ENCODE measurements at regions not wholly inside any gene's neighbourhood (a gene's known extent, or its start where the extent isn't known, plus 50 kb on each side); places are given as distances from the start of the nearest gene placed in this dataset.
A peak's percentile ranks its signal among the peaks of the same experiment; 100 is the strongest.

GRCh38 chr2:151024696-151025251 lies 236.9 kb downstream of the RBM43 start:
- H3K27ac ChIP-seq (ENCODE audit: low read length) = no peak overlapping the region
- H3K4me3 ChIP-seq (ENCODE audit: low read length) = no peak overlapping the region
- 63% methylated on average over 2 of the region's 4 CpGs for WGBS (ENCODE audit: insufficient coverage)
- no peaks in the 10 kb centered on the region for H3K27me3 ChIP-seq (ENCODE audit: control insufficient read depth, insufficient read depth, low read length)
- no peaks in the 10 kb centered on the region for H3K36me3 ChIP-seq (ENCODE audit: control insufficient read depth, insufficient read depth, low read length)
- no peaks in the 10 kb centered on the region for H3K9me3 ChIP-seq (replicated peaks; ENCODE audit: control insufficient read depth, low read depth, low read length)
- no peaks in the 10 kb centered on the region for H3K4me1 ChIP-seq (ENCODE audit: control insufficient read depth, insufficient read depth, low read length)
- DNase-seq = no peak

GRCh38 chr2:151021747-151022452 lies 239.8 kb downstream of the RBM43 start:
- Histone ChIP-seq H3K9me3 (replicated peaks; ENCODE audit: control insufficient read depth, low read depth, low read length) (no peaks in the 10 kb centered on the region), H3K4me3 (ENCODE audit: low read length) (no peak overlapping the region), H3K27ac (ENCODE audit: low read length) (no peak overlapping the region), H3K4me1 (ENCODE audit: control insufficient read depth, insufficient read depth, low read length) (no peaks in the 10 kb centered on the region), H3K36me3 (ENCODE audit: control insufficient read depth, insufficient read depth, low read length) (no peaks in the 10 kb centered on the region), H3K27me3 (ENCODE audit: control insufficient read depth, insufficient read depth, low read length) (no peaks in the 10 kb centered on the region)
- DNase-seq = no peak
- 57% methylated on average over 1 of the region's 5 CpGs for WGBS (ENCODE audit: insufficient coverage)

DNA sequence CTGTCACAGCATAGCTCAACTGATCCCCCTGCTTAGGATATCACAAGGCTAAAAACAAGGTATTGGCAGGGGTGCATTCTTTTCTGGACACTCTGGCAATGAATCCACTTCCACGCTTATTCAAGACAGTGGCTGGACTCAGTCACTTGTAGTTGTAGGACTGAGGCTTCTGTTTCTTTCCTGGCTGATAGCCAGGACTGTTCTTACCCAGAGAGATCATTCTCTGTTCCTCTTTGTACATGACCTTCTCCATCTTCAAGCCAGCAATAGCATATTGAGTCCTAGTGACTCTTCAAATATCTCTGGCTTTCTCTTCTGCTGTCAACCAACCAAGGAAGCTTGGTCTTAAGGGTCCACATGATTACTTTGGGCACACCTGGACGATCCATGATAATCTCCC lies 241.3 kb downstream of the RBM43 start:
- no peak for DNase-seq
- Histone ChIP-seq H3K36me3 (ENCODE audit: control insufficient read depth, insufficient read depth, low read length) (no peaks in the 10 kb centered on the region), H3K27ac (ENCODE audit: low read length) (no peak overlapping the region), H3K27me3 (ENCODE audit: control insufficient read depth, insufficient read depth, low read length) (no peaks in the 10 kb centered on the region), H3K9me3 (replicated peaks; ENCODE audit: control insufficient read depth, low read depth, low read length) (no peaks in the 10 kb centered on the region), H3K4me3 (ENCODE audit: low read length) (no peak overlapping the region), H3K4me1 (ENCODE audit: control insufficient read depth, insufficient read depth, low read length) (no peaks in the 10 kb centered on the region)
- 100% methylated on average over 1 of the region's 2 CpGs for WGBS (ENCODE audit: insufficient coverage)

DNA sequence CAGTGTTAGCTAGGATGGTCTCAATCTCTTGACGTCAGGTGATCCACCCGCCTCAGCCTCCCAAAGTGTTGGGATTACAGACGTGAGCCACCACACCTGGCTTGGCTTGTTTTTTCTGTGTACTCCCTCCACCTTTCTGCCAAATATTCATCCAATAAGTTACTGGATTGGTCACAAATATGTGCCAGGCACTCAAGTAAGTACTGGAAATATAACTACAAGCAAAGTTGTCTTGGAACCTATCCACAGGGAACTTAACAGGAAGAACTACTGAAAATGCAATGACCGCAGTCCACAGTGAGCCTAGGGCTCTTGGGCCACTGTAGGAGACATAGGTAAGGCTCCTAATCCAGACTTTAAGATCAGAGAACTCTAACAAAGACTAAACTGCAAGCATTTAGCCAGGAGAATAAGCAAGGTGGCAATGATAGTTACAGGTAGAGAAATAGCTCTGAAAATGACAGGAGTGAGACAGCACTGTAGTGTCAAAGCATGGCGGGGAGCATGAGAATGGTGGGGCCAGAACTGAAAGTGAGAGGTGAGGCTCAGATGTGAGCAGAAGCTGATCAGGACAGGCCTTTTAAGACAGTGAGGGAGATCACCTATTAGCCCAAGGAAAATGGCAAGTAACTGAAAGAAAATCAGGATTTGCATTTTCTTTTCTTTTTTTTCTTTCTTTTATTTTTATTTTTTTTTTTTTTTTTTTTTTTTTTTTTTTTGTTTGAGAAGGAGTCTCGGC lies 252.1 kb downstream of the RBM43 start:
- no peak for DNase-seq
- whole genome bisulfite sequencing (ENCODE audit: insufficient coverage) = 80% methylated on average over 1 of the region's 6 CpGs

DNA sequence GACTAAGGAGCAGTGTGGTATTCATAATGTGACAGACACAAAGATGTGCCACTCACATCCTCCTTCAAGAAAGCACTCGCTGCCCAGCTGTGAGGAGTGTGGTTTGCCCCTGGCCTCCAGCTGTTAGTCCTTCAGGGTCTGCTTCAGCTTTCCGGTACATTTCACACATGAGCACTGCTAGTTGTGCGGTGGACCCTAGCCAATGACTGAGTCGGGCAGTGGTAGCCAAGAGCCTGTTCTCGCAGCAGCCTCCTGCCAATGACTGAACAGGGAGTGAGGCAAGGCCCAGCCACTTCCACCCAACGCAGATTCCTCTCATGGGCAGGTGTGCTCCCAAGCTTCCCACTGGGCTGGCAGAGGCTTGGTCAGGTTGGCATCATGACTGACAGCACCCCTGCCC lies 254.3 kb downstream of the RBM43 start:
- Histone ChIP-seq H3K36me3 (ENCODE audit: control insufficient read depth, insufficient read depth, low read length) (no peaks in the 10 kb centered on the region), H3K4me1 (ENCODE audit: control insufficient read depth, insufficient read depth, low read length) (peaks cover 8% of the 10 kb centered on the region), H3K9me3 (replicated peaks; ENCODE audit: control insufficient read depth, low read depth, low read length) (no peaks in the 10 kb centered on the region), H3K4me3 (ENCODE audit: low read length) (no peak overlapping the region), H3K27ac (ENCODE audit: low read length) (no peak overlapping the region), H3K27me3 (ENCODE audit: control insufficient read depth, insufficient read depth, low read length) (no peaks in the 10 kb centered on the region)
- peak; percentile 72 for DNase-seq
- 27% methylated on average over 5 of the region's 6 CpGs for WGBS (ENCODE audit: insufficient coverage)

More for the DNA sequence above, 252.1 kb downstream of the RBM43 start:
- H3K36me3 ChIP-seq (ENCODE audit: control insufficient read depth, insufficient read depth, low read length) = no peaks in the 10 kb centered on the region
- no peak overlapping the region for H3K4me3 ChIP-seq (ENCODE audit: low read length)
- no peak overlapping the region for H3K27ac ChIP-seq (ENCODE audit: low read length)
- no peaks in the 10 kb centered on the region for H3K27me3 ChIP-seq (ENCODE audit: control insufficient read depth, insufficient read depth, low read length)
- H3K4me1 ChIP-seq (ENCODE audit: control insufficient read depth, insufficient read depth, low read length) = peaks cover 5% of the 10 kb centered on the region
- H3K9me3 ChIP-seq (replicated peaks; ENCODE audit: control insufficient read depth, low read depth, low read length) = no peaks in the 10 kb centered on the region

- Histone ChIP-seq H3K27ac (ENCODE audit: low read length) (peak overlapping the region; percentile 45), H3K36me3 (ENCODE audit: control insufficient read depth, insufficient read depth, low read length) (no peaks in the 10 kb centered on the region), H3K27me3 (ENCODE audit: control insufficient read depth, insufficient read depth, low read length) (no peaks in the 10 kb centered on the region), H3K4me3 (ENCODE audit: low read length) (no peak overlapping the region), H3K9me3 (replicated peaks; ENCODE audit: control insufficient read depth, low read depth, low read length) (no peaks in the 10 kb centered on the region), H3K4me1 (ENCODE audit: control insufficient read depth, insufficient read depth, low read length) (peaks cover 8% of the 10 kb centered on the region)
- 45% methylated on average over 2 of the region's 5 CpGs for WGBS (ENCODE audit: insufficient coverage)
- DNase-seq = peak; percentile 78
Measured at GRCh38 chr2:151002959-151003600, 258.6 kb downstream of the RBM43 start.

- Histone ChIP-seq H3K27me3 (ENCODE audit: control insufficient read depth, insufficient read depth, low read length) (no peaks in the 10 kb centered on the region), H3K4me1 (ENCODE audit: control insufficient read depth, insufficient read depth, low read length) (peaks cover 5% of the 10 kb centered on the region), H3K9me3 (replicated peaks; ENCODE audit: control insufficient read depth, low read depth, low read length) (no peaks in the 10 kb centered on the region), H3K4me3 (ENCODE audit: low read length) (no peak overlapping the region), H3K27ac (ENCODE audit: low read length) (peak overlapping the region; percentile 56), H3K36me3 (ENCODE audit: control insufficient read depth, insufficient read depth, low read length) (no peaks in the 10 kb centered on the region)
- DNase-seq = peak; percentile 85
- WGBS (ENCODE audit: insufficient coverage) = no CpG with 5 or more reads among the region's 7 CpGs
Measured at GRCh38 chr2:150997702-150998440, 263.8 kb downstream of the RBM43 start.

GRCh38 chr2:150997066-150997465 lies 264.6 kb downstream of the RBM43 start:
- Histone ChIP-seq H3K27ac (ENCODE audit: low read length) (peak overlapping the region; percentile 56), H3K4me3 (ENCODE audit: low read length) (no peak overlapping the region), H3K9me3 (replicated peaks; ENCODE audit: control insufficient read depth, low read depth, low read length) (no peaks in the 10 kb centered on the region), H3K4me1 (ENCODE audit: control insufficient read depth, insufficient read depth, low read length) (peaks cover 5% of the 10 kb centered on the region), H3K27me3 (ENCODE audit: control insufficient read depth, insufficient read depth, low read length) (no peaks in the 10 kb centered on the region), H3K36me3 (ENCODE audit: control insufficient read depth, insufficient read depth, low read length) (no peaks in the 10 kb centered on the region)
- WGBS (ENCODE audit: insufficient coverage) = 33% methylated on average over 3 of the region's 4 CpGs
- DNase-seq = peak; percentile 92

- H3K4me3 ChIP-seq (ENCODE audit: low read length) = no peak overlapping the region
- H3K27ac ChIP-seq (ENCODE audit: low read length) = peak overlapping the region; percentile 38
- H3K36me3 ChIP-seq (ENCODE audit: control insufficient read depth, insufficient read depth, low read length) = no peaks in the 10 kb centered on the region
- WGBS (ENCODE audit: insufficient coverage) = no CpG with 5 or more reads among the region's 2 CpGs
- peaks cover 5% of the 10 kb centered on the region for H3K4me1 ChIP-seq (ENCODE audit: control insufficient read depth, insufficient read depth, low read length)
- H3K9me3 ChIP-seq (replicated peaks; ENCODE audit: control insufficient read depth, low read depth, low read length) = no peaks in the 10 kb centered on the region
- no peaks in the 10 kb centered on the region for H3K27me3 ChIP-seq (ENCODE audit: control insufficient read depth, insufficient read depth, low read length)
- peak; percentile 94 for DNase-seq
Measured at GRCh38 chr2:150994076-150994475, 267.6 kb downstream of the RBM43 start.
